Middle frontal gyrus (tissue), 1 donor: ENCODE measurements at regions not wholly inside any gene's neighbourhood (a gene's known extent, or its start where the extent isn't known, plus 50 kb on each side); places are given as distances from the start of the nearest gene placed in this dataset.

Source experiments
- DNase-seq: peaks from one replicate; pipeline ENCODE4 v3.0.0-alpha.2; 2015; ENCODE audit warnings: low spot score; ENCODE audit errors: extremely low spot score

GRCh38 chr13:40109351-40109844 lies 453.9 kb downstream of the COG6 start:
- DNase-seq, result no peak

GRCh38 chr13:40113643-40114304 lies 458.3 kb downstream of the COG6 start:
- no peak for DNase-seq

- DNase-seq, result no peak
Observed at GRCh38 chr13:40114305-40114896, 458.9 kb downstream of the COG6 start.

GRCh38 chr13:40115426-40115825 lies 460.0 kb downstream of the COG6 start:
- DNase-seq, result no peak

- no peak for DNase-seq
Observed at GRCh38 chr13:40116008-40116407, 460.5 kb downstream of the COG6 start.

- DNase-seq, result no peak
Observed at GRCh38 chr13:40118337-40118736, 462.9 kb downstream of the COG6 start.

GRCh38 chr13:40119852-40120251 lies 464.4 kb downstream of the COG6 start:
- DNase-seq, result no peak

- DNase-seq, result no peak
Observed at GRCh38 chr13:40120288-40120687, 464.8 kb downstream of the COG6 start.

GRCh38 chr13:40120781-40121180 lies 465.3 kb downstream of the COG6 start:
- no peak for DNase-seq

- DNase-seq, result no peak
Observed at GRCh38 chr13:40121722-40122121, 466.3 kb downstream of the COG6 start.

- no peak for DNase-seq
Observed at GRCh38 chr13:40123962-40124632, 468.6 kb downstream of the COG6 start.

- no peak for DNase-seq
Observed at GRCh38 chr13:40124633-40125015, 469.2 kb downstream of the COG6 start.

- no peak for DNase-seq
Observed at GRCh38 chr13:40125336-40125735, 469.9 kb downstream of the COG6 start.

- no peak for DNase-seq
Observed at GRCh38 chr13:40126306-40127085, 471.0 kb downstream of the COG6 start.

GRCh38 chr13:40127476-40127875 lies 472.0 kb downstream of the COG6 start:
- DNase-seq, result no peak

GRCh38 chr13:40127925-40128324 lies 472.5 kb downstream of the COG6 start:
- DNase-seq, result no peak

- no peak for DNase-seq
Observed at GRCh38 chr13:40129467-40129866, 474.0 kb downstream of the COG6 start.

GRCh38 chr13:40130871-40131636 lies 475.6 kb downstream of the COG6 start:
- no peak for DNase-seq

GRCh38 chr13:40132249-40132648 lies 476.8 kb downstream of the COG6 start:
- DNase-seq, result no peak

GRCh38 chr13:40136896-40137295 lies 481.4 kb downstream of the COG6 start:
- no peak for DNase-seq

- DNase-seq, result no peak
Observed at GRCh38 chr13:40137400-40137799, 481.9 kb downstream of the COG6 start.
